Suppressor macrophage treated with lipopolysaccharide for 1 hour (primary cell): ENCODE measurements at regions not wholly inside any gene's neighbourhood (a gene's known extent, or its start where the extent isn't known, plus 50 kb on each side); places are given as distances from the start of the nearest gene placed in this dataset.

ENCODE experiments used
- DNase-seq, 3 donors: peaks; one replicate each; pipeline ENCODE4 v3.0.0-alpha.2; 2020 to 2022

DNA sequence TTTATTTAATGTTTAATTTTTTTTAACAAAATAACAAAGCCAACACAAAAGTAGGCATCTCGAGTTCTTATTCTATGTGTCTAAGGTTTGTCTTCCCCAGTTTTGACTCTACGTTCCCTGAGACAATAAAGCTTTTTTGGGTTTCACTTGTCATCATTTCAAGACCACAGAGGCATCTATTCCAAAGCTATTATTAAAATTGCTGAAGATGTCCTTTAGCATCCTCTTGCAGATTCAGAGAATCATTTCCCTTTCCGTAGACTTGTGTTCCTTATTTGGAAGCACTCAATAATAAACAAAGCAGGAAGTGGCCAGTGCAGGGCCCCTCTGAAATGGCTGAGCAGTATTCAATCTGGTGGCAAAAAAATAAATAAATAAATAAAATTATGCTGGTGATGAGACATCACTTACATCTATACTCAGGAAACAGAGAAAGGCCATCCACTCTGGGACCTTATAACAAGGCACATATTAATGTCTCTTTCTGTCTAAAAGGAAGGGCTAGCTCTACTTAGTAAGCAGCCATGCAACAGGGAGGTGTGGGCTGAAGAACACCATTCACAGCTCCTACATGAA is 362.3 kb downstream of the WDR72 start:
- peak in 1 of 3 donors; percentile 20 for DNase-seq

- no peak for DNase-seq
Observed at GRCh38 chr15:53395871-53396270, 363.6 kb downstream of the WDR72 start.

- no peak for DNase-seq
Observed at GRCh38 chr15:53390549-53390948, 368.9 kb downstream of the WDR72 start.

GRCh38 chr15:53389271-53390037 is 370.0 kb downstream of the WDR72 start:
- no peak for DNase-seq

- DNase-seq: no peak
Observed at GRCh38 chr15:53384417-53384816, 375.0 kb downstream of the WDR72 start.

DNA sequence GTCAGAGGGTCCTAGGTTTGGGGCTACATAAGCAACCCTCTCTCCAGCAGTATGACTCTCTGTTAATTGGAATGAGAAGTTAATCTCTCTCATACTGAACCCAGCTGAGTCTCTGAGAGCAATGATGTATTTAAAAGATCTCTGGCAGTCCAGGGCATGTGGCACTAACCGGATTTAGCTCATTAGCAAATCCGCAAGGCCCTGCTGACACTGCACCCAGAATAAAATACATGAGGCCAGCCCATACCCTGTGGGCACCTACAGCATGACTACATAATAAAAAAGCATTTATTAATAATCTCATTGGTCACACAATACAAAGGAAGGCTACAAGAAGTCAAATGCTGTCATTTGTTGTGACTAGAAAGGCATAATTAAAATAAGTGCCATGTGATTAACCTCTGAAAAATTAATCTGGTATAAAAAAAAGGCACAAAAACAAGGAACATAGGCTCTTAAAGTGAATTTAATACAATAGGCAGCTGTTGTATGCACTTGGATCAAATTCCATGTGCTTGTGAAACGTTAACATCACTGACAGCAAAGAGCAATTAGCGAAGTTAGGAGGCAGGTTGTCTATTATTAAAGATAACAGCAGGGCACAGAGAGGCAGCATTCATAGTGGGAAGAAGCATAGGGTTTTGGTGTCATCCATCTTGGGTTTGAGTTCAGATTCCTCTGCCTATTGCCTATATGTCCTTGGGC is 381.2 kb downstream of the WDR72 start:
- no peak for DNase-seq

DNA sequence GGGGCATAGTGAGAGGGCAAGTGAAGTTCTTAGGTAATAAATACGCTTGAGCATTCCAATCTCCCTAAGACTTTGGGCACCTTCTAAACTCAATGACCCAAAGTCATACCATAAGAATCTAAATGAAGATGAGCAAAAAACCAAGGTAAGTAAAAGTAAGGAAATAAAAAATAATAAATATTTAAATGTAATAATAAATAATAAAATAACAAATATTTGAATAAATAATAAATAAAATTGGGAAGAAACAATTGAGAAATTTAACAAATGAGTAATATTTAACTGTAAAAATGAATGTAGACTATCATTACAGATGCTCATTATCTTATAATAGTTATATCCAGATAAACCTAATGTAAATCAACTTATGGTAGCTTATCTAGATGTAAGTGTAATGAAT is 391.7 kb downstream of the WDR72 start:
- DNase-seq: no peak

DNA sequence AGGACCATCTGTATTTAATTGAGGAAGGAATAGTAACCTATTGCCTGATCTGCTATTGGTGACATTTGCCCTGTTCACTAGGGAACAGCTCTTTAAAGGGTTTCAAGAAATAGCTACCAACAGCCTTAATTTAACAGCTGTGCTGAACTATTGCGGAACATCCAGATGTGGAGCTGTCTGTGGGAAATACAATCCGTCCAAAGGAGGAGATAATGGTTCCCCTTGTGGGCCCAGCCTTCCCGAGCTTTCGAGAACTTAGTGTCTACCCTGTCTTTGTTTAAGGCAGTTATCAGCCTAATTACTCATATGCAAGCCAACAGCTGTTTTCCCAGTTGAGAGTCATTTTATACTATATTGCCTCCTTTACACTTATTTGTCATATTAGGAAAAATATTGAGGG is 398.6 kb downstream of the WDR72 start:
- DNase-seq: no peak

DNA sequence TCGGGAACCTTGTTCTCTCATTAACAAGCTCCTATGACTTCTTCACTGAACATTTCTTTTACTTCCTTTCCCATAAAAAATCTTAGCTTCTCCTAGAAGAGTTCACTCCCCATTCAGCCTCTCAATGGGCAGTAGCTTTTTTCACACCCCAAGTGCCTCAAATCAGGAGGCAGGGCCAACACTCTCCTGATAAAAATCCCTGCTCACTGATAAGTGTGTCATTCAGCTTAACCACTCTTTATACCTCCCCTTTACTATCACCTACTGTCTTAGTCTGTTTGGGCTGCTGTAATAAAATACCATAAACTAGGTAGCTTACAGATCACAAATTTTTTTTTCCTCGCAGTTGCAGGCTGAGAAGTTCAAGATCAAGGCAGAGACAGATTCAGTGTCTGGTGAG is 400.4 kb downstream of the WDR72 start:
- no peak for DNase-seq

- DNase-seq: no peak
Observed at GRCh38 chr15:53354874-53355273, 404.6 kb downstream of the WDR72 start.

- no peak for DNase-seq
Observed at GRCh38 chr15:53351373-53351772, 408.1 kb downstream of the WDR72 start.

GRCh38 chr15:53346583-53346982 is 412.9 kb downstream of the WDR72 start:
- no peak for DNase-seq

DNA sequence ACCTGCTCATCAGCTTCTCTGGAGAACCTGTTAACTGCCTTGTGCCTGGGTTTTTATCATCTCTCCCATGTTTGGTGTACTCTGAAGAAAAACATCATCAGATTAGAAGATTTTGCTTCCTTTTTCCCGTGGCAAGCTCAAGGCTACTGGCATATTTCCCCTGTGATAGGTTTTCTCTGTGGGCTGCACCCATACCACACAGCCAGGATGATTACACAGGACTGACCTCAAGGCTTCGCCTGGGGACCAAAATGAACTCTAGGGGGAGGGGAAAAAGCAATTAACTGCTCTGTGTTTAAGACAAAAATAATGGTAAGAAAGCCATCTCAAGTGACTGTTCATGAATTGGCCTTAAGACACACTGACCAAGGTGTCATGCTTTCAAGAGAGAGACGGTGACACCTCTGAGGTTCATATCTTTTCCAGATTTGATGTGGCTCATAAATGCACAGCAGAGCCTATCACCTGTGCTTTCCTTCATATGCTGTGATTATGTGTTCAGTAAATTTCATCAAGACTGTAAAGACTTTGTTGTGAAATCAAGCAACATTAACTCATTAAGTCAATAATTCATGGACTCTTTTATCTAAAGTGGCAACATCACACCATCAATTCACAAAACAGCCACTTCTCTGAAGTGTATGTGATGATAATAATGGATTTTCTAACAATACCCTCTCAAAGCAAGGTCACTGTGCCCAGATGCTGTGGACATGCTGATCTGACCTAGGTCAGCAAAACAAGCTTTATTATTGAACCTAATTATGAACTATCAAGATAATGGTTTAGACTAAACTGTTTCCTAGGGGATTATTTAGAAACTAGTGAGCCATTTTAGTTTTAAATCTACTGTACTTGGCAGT is 427.9 kb downstream of the WDR72 start:
- no peak for DNase-seq

GRCh38 chr15:53328341-53328740 is 431.1 kb downstream of the WDR72 start:
- peak; percentile 6 to 29 (median 9) for DNase-seq

DNA sequence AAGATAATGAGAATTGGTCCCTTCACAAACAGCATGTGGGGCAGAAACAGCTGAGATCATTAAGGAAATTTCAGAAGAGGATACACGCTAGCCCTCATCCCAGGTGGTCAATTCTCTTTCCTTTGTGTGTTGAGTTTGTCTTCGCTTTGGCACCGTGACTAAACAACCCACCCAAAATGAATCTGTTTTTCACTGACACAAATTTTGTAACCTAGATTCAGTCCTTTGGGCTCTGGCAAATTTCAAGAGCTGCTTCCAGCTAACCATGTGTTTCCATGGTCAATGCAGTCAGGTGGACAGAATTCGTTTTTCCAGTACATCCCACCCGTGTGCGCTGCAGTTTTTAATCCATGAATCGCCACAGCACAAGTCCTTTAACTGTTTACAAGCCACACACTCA is 435.4 kb downstream of the WDR72 start:
- DNase-seq: no peak

GRCh38 chr15:53323191-53323590 is 436.3 kb downstream of the WDR72 start:
- no peak for DNase-seq

DNA sequence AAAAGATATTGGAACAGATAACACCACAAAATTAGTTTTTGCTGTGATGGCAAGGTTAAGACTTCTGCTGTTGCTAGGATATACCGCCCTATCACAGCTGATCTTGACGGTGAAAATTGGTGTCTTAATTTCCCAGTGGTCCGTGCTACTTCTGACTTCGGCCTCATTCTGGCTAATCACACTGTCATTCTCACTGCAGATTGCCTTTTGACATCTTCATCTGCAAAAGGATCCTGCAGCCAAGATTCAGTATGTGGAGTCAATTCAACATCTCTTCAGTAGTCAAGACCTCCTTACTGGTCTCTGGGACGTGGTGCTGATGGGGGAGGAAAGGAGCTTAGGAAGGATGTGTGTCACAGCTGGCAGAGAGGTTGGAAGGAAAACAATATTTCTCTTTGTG is 438.6 kb downstream of the WDR72 start:
- no peak for DNase-seq

DNA sequence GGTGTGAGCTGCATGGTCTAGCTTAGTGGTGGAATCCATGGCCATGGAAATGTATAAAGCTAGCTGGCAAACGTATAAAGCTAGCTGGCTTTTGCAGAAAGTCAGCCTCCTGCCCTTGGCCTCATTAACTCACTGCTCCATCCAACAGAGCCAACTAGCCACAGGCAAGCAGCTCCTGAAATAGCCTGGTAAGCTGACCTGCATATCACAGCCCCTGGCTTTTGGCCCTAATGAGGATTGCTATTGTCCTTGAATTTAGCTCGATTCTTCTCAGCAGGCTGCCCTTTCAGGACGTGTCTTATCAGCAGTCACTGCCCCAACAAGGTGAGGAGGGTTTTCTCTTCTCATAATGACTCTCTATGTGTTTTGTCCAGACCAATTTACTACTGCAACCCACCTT is 446.8 kb downstream of the WDR72 start:
- DNase-seq: no peak

GRCh38 chr15:53310709-53311108 is 448.8 kb downstream of the WDR72 start:
- no peak for DNase-seq

DNA sequence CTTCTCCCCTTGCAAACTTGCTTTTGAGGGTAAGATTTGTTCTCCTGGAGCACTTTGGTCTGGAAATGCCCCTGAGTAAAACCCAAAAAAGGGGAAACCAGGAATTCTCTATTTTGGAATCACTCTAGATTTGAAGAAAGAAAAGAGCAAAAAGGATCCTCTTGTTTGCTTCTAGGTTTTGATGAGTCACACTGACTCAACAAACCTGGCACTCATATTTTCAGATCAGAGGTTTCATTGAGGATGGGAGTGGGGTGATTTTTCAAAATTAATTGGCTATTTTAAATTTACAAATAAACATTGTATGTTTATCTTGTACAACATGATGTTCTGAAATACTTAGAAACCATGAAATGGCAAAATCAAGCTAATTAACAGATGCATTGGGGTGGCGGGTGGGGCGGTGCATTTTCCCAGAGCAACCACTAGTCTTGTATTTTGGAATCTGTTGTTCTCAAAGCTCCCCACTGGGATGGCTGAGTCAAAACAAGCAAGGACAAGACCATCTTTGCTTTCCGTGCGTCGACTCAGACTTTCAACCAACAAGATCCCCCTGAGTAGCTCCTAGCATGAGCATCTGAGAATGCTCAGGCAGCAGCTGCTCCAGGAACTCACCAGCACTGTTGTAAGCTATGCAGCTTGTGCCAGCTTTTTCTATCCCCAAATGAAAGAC is 451.4 kb downstream of the WDR72 start:
- no peak for DNase-seq

- DNase-seq: no peak
Observed at GRCh38 chr15:53305554-53305953, 453.9 kb downstream of the WDR72 start.

DNA sequence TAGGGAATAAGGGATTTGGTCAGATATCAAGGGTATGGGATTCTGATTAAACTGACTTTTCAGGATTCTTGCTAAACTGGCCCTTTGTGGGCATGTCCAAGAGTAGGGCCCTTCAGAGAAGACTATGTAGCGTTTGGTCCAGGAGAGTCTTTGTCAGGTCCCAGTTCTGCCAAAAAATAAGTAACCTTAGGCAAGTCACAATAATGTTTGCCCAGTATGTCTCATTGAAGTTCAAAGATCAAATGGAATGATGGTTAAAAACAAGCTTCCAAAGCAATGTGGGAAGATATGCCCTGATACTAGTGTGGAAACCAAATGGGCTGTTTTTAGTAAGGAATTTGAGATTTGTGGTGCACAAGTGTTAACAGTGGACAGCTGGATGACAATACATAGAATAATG is 454.4 kb downstream of the WDR72 start:
- DNase-seq: no peak

- DNase-seq: no peak
Observed at GRCh38 chr15:53297828-53298227, 461.6 kb downstream of the WDR72 start.
